C4-2B (cell line): ENCODE measurements at regions not wholly inside any gene's neighbourhood (a gene's known extent, or its start where the extent isn't known, plus 50 kb on each side); places are given as distances from the start of the nearest gene placed in this dataset.

Source experiments
- CTCF ChIP-seq: fragments of 450-650 bp; conservative IDR thresholded peaks from 2 replicates; pipeline ENCODE4 v1.5.1; 2017; ENCODE audit warnings: mild to moderate bottlenecking
- ZFX ChIP-seq: fragments of 450-650 bp; IDR thresholded peaks from 2 replicates; pipeline ENCODE4 v1.6.1; 2017

- TF ChIP-seq CTCF (no peak), ZFX (no peak)
Measured at GRCh38 chr10:78297997-78298396, 264.3 kb downstream of the RPS24 start.
